Liver (tissue), 7 donors: ENCODE measurements at regions not wholly inside any gene's neighbourhood (a gene's known extent, or its start where the extent isn't known, plus 50 kb on each side); places are given as distances from the start of the nearest gene placed in this dataset.

Experiments used
- DNase-seq: peaks from one replicate; pipeline ENCODE4 v3.0.0-alpha.2; 2017; ENCODE audit warnings: low spot score
- H3K27ac ChIP-seq, 2 donors: one replicate each; pipeline ENCODE4 v1.7.0; 2013; ENCODE audit warnings: inconsistent platforms in 2 of 2, low read length in 2 of 2, control low read depth in 1 of 2, low read depth in 1 of 2, mild to moderate bottlenecking in 1 of 2
- H3K27me3 ChIP-seq, 4 donors: one replicate each; pipeline versions ENCODE4 v1.6.1 to v1.7.0; 2013; ENCODE audit warnings: low read length in 3 of 4, inconsistent platforms in 1 of 4, mild to moderate bottlenecking in 1 of 4, moderate library complexity in 1 of 4; ENCODE audit not compliant: control insufficient read depth in 4 of 4, insufficient read depth in 4 of 4
- H3K36me3 ChIP-seq, 4 donors: one replicate each; pipeline versions ENCODE4 v1.6.1 to v1.7.0; 2013; ENCODE audit warnings: low read length in 3 of 4, mild to moderate bottlenecking in 3 of 4, low read depth in 1 of 4, moderate library complexity in 1 of 4; ENCODE audit not compliant: control insufficient read depth in 4 of 4, insufficient read depth in 3 of 4
- H3K4me1 ChIP-seq, 4 donors: one replicate each; pipeline versions ENCODE4 v1.6.1 to v1.7.0; 2013; ENCODE audit warnings: low read length in 3 of 4, mild to moderate bottlenecking in 3 of 4, moderate library complexity in 1 of 4; ENCODE audit not compliant: control insufficient read depth in 4 of 4, insufficient read depth in 4 of 4
- H3K4me3 ChIP-seq, 3 donors: one replicate each; pipeline versions ENCODE4 v1.6.1 to v1.7.0; 2013; ENCODE audit warnings: low read length in 3 of 3, control low read depth in 1 of 3, low read depth in 1 of 3, mild to moderate bottlenecking in 1 of 3
- H3K9ac ChIP-seq, 2 donors: one replicate each; pipeline ENCODE4 v1.7.0; 2013; ENCODE audit warnings: low read length in 2 of 2, mild to moderate bottlenecking in 2 of 2, moderate library complexity in 2 of 2, control low read depth in 1 of 2, low read depth in 1 of 2
- H3K9me3 ChIP-seq, 4 donors: one replicate each; pipeline versions ENCODE4 v1.6.1 to v1.7.0; 2013; ENCODE audit warnings: low read length in 3 of 4; ENCODE audit not compliant: control insufficient read depth in 4 of 4
- EGR1 ChIP-seq, 2 donors: IDR thresholded peaks; 2 replicates each; pipeline ENCODE4 v1.6.1; 2016 to 2018; ENCODE audit warnings: antibody characterized with exemption in 2 of 2, low read depth in 2 of 2
- FOXA1 ChIP-seq: IDR thresholded peaks from 2 replicates; pipeline ENCODE4 v1.6.1; 2016; ENCODE audit warnings: antibody characterized with exemption
- FOXA2 ChIP-seq: IDR thresholded peaks from 2 replicates; pipeline ENCODE4 v1.6.1; 2016; ENCODE audit warnings: antibody characterized with exemption
- GABPA ChIP-seq, 2 donors: IDR thresholded peaks in 1 of 2; conservative IDR thresholded peaks in 1 of 2; 2 replicates each; pipeline ENCODE4 v1.6.1; 2016; ENCODE audit warnings: antibody characterized with exemption in 2 of 2, mild to moderate bottlenecking in 1 of 2, moderate library complexity in 1 of 2
- HNF4A ChIP-seq, 2 donors: conservative IDR thresholded peaks; 2 replicates each; pipeline ENCODE4 v1.6.1; 2016; ENCODE audit warnings: antibody characterized with exemption in 2 of 2, mild to moderate bottlenecking in 2 of 2
- HNF4G ChIP-seq: IDR thresholded peaks from 2 replicates; pipeline ENCODE4 v1.6.1; 2016; ENCODE audit warnings: antibody characterized with exemption
- JUND ChIP-seq, 2 donors: IDR thresholded peaks; 2 replicates each; pipeline ENCODE4 v1.6.1; 2016; ENCODE audit warnings: antibody characterized with exemption in 2 of 2
- NR2F2 ChIP-seq: IDR thresholded peaks from 2 replicates; pipeline ENCODE4 v1.6.1; 2016; ENCODE audit warnings: antibody characterized with exemption
- RXRA ChIP-seq, 2 donors: IDR thresholded peaks; 2 replicates each; pipeline ENCODE4 v1.6.1; 2017 to 2018; ENCODE audit warnings: antibody characterized with exemption in 2 of 2, mild to moderate bottlenecking in 1 of 2
- SP1 ChIP-seq: IDR thresholded peaks from 2 replicates; pipeline ENCODE4 v1.6.1; 2018; ENCODE audit warnings: antibody characterized with exemption, mild to moderate bottlenecking
- TAF1 ChIP-seq: conservative IDR thresholded peaks from 2 replicates; pipeline ENCODE4 v1.6.1; 2016; ENCODE audit warnings: antibody characterized with exemption, mild to moderate bottlenecking
- YY1 ChIP-seq: IDR thresholded peaks from 2 replicates; pipeline ENCODE4 v1.6.1; 2016; ENCODE audit warnings: antibody characterized with exemption, mild to moderate bottlenecking
- WGBS: extraction: QIAGEN DNeasy Blood & Tissue Kit; methylation state at CpG from one replicate; pipeline ENCODE4 v1.1.7; 2013; 5-methylcytosine and 5-hydroxymethylcytosine counted together
- TF ChIP-seq, protein P1 (sequence below): IDR thresholded peaks from 2 replicates; pipeline ENCODE4 v1.6.1; 2016; ENCODE audit warnings: antibody characterized with exemption
- TF ChIP-seq, protein P2 (sequence below): IDR thresholded peaks from 2 replicates; pipeline ENCODE4 v1.6.1; 2016; ENCODE audit warnings: antibody characterized with exemption, mild to moderate bottlenecking
- TF ChIP-seq, protein P3 (sequence below): IDR thresholded peaks from 2 replicates; pipeline ENCODE4 v1.6.1; 2016; ENCODE audit warnings: antibody characterized with exemption
- TF ChIP-seq, protein P4 (sequence below): IDR thresholded peaks from 2 replicates; pipeline ENCODE4 v1.6.1; 2016; ENCODE audit warnings: antibody characterized with exemption
- donor health status: healthy.
- donor health status: healthy.
- donor health status: healthy.
- donor health status: healthy.

DNA sequence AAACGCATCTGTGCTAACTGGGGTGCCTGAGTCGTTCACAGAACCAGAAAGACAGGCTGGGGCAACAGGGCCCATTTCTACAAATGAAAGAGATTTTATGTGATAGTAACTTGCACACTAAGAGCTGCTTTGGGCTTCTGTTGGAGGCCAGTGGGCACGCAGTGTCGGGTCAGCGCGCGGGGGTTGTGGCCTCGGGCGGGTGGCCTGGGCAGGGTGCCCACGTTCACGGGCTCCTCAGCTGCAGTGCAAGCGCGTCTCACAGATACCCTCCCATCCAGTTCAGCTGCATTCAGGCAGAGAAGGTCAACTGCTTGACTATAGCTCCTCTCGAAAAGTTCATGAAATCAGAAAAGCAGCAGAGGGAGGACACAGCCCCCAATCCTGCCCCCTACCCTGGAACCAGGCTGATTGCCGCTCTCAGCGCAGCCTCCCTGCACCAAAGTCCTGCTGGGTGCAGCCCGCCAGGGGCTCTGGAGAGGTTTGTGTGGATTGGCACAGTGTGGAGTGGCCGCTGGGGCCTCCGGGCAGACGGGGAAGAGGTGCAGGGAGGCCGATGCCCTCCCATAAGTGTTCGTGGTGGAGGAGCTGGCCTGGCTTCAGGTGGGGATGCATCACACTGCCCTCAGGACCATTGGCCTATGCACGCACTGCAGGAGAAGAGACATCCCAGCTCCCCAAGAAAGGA, 582.8 kb downstream of the TCERG1L start:
- peaks cover 0 to 6% (median 0%) of the 10 kb centered on the region in 4 donors for H3K27me3 ChIP-seq
- DNase-seq = no peak
- no peak overlapping the region for H3K27ac ChIP-seq
- no peak overlapping the region for H3K9ac ChIP-seq
- no peak for TF ChIP-seq RXRA (IDR thresholded peaks at IDR 0.05)
- TF ChIP-seq FOXA1 = no peak
- TF ChIP-seq, protein P1, sequence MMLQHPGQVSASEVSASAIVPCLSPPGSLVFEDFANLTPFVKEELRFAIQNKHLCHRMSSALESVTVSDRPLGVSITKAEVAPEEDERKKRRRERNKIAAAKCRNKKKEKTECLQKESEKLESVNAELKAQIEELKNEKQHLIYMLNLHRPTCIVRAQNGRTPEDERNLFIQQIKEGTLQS = no peak
- TF ChIP-seq HNF4A (conservative IDR thresholded peaks at IDR 0.05) = no peak
- TF ChIP-seq, protein P2, sequence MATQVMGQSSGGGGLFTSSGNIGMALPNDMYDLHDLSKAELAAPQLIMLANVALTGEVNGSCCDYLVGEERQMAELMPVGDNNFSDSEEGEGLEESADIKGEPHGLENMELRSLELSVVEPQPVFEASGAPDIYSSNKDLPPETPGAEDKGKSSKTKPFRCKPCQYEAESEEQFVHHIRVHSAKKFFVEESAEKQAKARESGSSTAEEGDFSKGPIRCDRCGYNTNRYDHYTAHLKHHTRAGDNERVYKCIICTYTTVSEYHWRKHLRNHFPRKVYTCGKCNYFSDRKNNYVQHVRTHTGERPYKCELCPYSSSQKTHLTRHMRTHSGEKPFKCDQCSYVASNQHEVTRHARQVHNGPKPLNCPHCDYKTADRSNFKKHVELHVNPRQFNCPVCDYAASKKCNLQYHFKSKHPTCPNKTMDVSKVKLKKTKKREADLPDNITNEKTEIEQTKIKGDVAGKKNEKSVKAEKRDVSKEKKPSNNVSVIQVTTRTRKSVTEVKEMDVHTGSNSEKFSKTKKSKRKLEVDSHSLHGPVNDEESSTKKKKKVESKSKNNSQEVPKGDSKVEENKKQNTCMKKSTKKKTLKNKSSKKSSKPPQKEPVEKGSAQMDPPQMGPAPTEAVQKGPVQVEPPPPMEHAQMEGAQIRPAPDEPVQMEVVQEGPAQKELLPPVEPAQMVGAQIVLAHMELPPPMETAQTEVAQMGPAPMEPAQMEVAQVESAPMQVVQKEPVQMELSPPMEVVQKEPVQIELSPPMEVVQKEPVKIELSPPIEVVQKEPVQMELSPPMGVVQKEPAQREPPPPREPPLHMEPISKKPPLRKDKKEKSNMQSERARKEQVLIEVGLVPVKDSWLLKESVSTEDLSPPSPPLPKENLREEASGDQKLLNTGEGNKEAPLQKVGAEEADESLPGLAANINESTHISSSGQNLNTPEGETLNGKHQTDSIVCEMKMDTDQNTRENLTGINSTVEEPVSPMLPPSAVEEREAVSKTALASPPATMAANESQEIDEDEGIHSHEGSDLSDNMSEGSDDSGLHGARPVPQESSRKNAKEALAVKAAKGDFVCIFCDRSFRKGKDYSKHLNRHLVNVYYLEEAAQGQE = no peak
- no peaks in the 10 kb centered on the region for H3K9me3 ChIP-seq
- WGBS = 80% methylated on average over 23 of the region's 23 CpGs
- no peak overlapping the region for H3K4me3 ChIP-seq
- H3K4me1 ChIP-seq = no peaks in the 10 kb centered on the region
- H3K36me3 ChIP-seq = no peaks in the 10 kb centered on the region

DNA sequence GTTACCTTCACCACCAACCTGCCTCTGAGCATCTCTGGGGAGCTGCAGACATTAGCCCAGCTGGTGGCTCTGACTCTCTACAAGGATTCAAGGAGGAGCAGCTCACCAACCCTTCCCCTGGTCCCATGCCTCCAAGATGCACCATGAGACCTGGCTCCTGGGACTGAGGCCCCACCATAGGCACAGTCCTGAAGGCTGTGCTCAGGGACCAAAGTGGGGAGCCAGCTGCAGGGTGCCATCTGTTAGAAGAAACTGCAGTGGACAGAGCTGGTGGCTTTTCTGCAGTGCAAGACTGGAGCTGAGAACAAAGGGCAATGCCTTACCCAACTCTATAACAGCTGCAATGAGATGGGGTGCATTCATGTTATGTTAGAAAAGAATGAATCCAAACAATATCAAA, 581.6 kb downstream of the TCERG1L start:
- no peak overlapping the region for H3K9ac ChIP-seq
- no peak overlapping the region for H3K4me3 ChIP-seq
- H3K27ac ChIP-seq = no peak overlapping the region
- H3K36me3 ChIP-seq = no peaks in the 10 kb centered on the region
- H3K27me3 ChIP-seq = peaks cover 0 to 2% (median 0%) of the 10 kb centered on the region in 4 donors
- H3K4me1 ChIP-seq = no peaks in the 10 kb centered on the region
- TF ChIP-seq NR2F2 (no peak), FOXA1 (no peak), HNF4A (conservative IDR thresholded peaks at IDR 0.05) (no peak)
- TF ChIP-seq, protein P3, sequence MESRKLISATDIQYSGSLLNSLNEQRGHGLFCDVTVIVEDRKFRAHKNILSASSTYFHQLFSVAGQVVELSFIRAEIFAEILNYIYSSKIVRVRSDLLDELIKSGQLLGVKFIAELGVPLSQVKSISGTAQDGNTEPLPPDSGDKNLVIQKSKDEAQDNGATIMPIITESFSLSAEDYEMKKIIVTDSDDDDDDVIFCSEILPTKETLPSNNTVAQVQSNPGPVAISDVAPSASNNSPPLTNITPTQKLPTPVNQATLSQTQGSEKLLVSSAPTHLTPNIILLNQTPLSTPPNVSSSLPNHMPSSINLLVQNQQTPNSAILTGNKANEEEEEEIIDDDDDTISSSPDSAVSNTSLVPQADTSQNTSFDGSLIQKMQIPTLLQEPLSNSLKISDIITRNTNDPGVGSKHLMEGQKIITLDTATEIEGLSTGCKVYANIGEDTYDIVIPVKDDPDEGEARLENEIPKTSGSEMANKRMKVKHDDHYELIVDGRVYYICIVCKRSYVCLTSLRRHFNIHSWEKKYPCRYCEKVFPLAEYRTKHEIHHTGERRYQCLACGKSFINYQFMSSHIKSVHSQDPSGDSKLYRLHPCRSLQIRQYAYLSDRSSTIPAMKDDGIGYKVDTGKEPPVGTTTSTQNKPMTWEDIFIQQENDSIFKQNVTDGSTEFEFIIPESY = no peak
- no peak for DNase-seq
- H3K9me3 ChIP-seq = no peaks in the 10 kb centered on the region

DNA sequence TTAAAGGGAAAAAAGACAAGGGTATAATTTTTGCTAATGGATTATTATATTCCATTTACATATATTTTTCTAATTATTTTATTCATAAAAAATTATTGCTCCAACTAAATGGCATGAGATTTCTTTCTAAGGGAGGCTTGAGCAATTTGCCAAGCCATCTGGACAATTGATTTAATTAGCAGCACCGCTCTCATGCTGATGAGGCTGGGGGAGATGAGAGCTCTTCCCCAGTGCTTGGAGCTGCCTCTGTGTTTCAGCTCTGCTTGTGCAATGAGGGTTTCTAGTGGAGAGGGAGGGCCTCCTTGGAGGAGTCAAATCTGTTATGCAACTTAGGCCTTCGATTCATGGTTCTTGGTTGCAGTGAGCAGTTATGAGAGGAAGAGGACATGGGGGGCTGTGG, 574.3 kb downstream of the TCERG1L start:
- no peak for DNase-seq
- no peaks in the 10 kb centered on the region for H3K9me3 ChIP-seq
- no peaks in the 10 kb centered on the region for H3K27me3 ChIP-seq
- H3K27ac ChIP-seq = no peak overlapping the region
- H3K9ac ChIP-seq = no peak overlapping the region
- H3K36me3 ChIP-seq = no peaks in the 10 kb centered on the region
- no peaks in the 10 kb centered on the region for H3K4me1 ChIP-seq
- no peak overlapping the region for H3K4me3 ChIP-seq
- 51% methylated on average over 2 of the region's 2 CpGs for WGBS
- TF ChIP-seq HNF4A (conservative IDR thresholded peaks at IDR 0.05) = no peak
- no peak for TF ChIP-seq EGR1 (IDR thresholded peaks at IDR 0.05; ENCODE audit: low read depth in 2 of 2)
- no peak for TF ChIP-seq GABPA (IDR thresholded peaks at IDR 0.05 in 1 of 2, conservative IDR thresholded peaks at IDR 0.05 in 1 of 2)
- no peak for TF ChIP-seq YY1
- no peak for TF ChIP-seq HNF4G
- TF ChIP-seq SP1 = no peak
- no peak for TF ChIP-seq JUND (IDR thresholded peaks at IDR 0.05)
- TF ChIP-seq, protein P2 = no peak
- no peak for TF ChIP-seq FOXA2
- TF ChIP-seq, protein P4, sequence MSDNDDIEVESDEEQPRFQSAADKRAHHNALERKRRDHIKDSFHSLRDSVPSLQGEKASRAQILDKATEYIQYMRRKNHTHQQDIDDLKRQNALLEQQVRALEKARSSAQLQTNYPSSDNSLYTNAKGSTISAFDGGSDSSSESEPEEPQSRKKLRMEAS = no peak
- TF ChIP-seq TAF1 = no peak
- no peak for TF ChIP-seq FOXA1
- TF ChIP-seq, protein P3 = no peak
